ENCODE measurements at regions not wholly inside any gene's neighbourhood (a gene's known extent, or its start where the extent isn't known, plus 50 kb on each side); places are given as distances from the start of the nearest gene placed in this dataset.

DNA sequence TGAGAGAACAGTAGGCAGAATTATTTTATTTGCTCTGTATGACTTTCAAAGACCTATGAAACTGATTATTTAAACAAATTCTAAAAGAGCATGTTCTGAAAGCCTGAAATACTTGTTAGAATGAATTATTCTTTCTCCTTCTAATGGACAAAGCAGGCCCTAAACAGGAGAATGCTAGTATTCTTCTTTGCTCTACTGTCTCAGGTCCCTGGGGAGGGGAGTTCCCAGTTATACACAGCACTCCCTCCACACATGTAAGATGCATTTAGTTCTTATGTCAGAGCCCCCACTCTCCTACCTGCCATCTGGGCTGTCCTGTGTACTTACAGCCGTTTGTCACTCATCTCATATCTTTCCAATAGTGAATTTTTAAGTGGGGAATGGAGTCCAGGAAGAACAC is 633.5 kb upstream of the ANKRD30A start:
- no peak for DNase-seq (ENCODE audit: low spot score in 2 of 2)
- no peak overlapping the region for H3K4me3 ChIP-seq (ENCODE audit: low read depth, poor library complexity, severe bottlenecking)
- 81 to 89% methylated on average over 1 of the region's 1 CpG for WGBS, 2 donors
- intact Hi-C loops (cut with DNase I; ENCODE audit: low total_unique reads) = no loop called here
- TF ChIP-seq POLR2A (IDR thresholded peaks at IDR 0.05) = no peak
- TF ChIP-seq, protein P1, sequence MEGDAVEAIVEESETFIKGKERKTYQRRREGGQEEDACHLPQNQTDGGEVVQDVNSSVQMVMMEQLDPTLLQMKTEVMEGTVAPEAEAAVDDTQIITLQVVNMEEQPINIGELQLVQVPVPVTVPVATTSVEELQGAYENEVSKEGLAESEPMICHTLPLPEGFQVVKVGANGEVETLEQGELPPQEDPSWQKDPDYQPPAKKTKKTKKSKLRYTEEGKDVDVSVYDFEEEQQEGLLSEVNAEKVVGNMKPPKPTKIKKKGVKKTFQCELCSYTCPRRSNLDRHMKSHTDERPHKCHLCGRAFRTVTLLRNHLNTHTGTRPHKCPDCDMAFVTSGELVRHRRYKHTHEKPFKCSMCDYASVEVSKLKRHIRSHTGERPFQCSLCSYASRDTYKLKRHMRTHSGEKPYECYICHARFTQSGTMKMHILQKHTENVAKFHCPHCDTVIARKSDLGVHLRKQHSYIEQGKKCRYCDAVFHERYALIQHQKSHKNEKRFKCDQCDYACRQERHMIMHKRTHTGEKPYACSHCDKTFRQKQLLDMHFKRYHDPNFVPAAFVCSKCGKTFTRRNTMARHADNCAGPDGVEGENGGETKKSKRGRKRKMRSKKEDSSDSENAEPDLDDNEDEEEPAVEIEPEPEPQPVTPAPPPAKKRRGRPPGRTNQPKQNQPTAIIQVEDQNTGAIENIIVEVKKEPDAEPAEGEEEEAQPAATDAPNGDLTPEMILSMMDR (IDR thresholded peaks at IDR 0.05) = no peak

DNA sequence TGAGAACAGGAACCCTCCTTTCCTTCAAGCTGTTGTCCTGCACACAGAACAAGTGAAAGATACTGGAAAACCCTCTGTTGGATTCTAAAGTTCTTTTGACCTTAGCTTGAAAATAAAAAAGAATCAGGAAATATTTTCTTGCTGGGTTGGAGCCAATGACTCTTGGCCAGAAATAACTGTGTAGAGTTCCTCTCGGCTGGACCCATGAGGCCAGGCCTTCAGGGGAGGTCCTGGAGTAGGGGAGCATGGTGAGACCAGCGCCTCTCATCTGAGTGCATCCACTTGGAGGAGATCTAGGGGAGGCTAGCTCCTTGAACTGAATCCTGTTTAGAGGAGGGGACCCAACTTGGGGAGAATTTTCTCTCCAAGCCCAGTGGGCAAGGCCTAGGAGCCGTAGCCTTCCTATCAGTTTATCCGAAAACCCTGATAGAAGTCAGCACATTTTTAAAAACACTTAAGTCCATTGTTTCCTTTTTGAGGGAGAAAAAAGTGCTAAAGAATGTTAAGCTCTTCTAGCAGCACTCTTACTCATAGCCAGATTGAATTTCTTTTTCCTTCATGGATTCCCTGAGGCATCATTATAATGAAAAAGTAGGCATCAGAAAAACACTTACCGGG is 635.7 kb upstream of the ANKRD30A start:
- H3K4me3 ChIP-seq (ENCODE audit: low read depth, poor library complexity, severe bottlenecking) = no peak overlapping the region
- no peak for DNase-seq (ENCODE audit: low spot score in 2 of 2)
- intact Hi-C loops (cut with DNase I; ENCODE audit: low total_unique reads) = no loop called here
- no peak for TF ChIP-seq POLR2A (IDR thresholded peaks at IDR 0.05)
- TF ChIP-seq, protein P1 (IDR thresholded peaks at IDR 0.05) = no peak
- 61 to 66% methylated on average over 5 of the region's 5 CpGs for WGBS, 2 donors

DNA sequence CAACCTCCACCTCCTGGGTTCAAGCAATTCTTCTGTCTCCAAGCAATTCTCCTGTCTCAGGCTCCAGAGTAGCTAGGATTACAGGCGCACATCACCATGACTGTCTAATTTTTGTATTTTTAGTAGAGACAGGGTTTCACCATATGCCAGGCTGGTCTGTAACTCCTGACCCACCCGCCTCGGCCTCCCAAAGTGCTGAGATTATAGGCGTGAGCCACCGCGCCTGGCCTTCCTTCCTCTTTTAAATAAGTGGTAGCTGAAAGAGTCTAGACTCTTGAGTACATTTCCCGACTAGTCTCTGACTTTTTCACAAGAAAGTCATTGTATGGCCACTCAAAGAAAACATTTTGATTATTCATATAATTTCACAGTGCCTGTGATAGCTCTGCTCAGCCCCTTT is 636.2 kb upstream of the ANKRD30A start:
- DNase-seq (ENCODE audit: low spot score in 2 of 2) = no peak
- WGBS, 2 donors = 85 to 90% methylated on average over 7 of the region's 7 CpGs
- H3K4me3 ChIP-seq (ENCODE audit: low read depth, poor library complexity, severe bottlenecking) = no peak overlapping the region
- intact Hi-C loops (cut with DNase I; ENCODE audit: low total_unique reads) = no loop called here
- TF ChIP-seq, protein P1 (IDR thresholded peaks at IDR 0.05) = no peak
- TF ChIP-seq POLR2A (IDR thresholded peaks at IDR 0.05) = no peak

DNA sequence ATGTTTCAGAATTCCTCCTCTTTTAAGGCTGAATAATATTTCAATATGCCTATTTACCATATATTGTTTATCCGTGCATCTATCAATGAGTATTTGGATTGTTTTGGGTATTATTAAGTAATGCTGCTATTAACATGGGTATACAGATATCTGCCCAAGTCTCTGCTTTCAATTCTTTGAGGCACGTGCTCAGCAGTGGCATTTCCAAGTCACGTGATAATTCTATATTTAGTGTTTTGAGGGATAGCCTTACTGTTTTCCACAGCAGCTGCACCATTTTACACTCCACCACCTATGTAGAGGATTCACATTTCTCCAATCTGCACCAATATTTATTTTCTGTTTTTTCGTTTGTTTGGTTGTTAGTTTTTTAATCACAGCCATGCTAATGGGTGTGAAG is 636.8 kb upstream of the ANKRD30A start:
- no peak for DNase-seq (ENCODE audit: low spot score in 2 of 2)
- intact Hi-C loops (cut with DNase I; ENCODE audit: low total_unique reads) = no loop called here
- TF ChIP-seq, protein P1 (IDR thresholded peaks at IDR 0.05) = no peak
- TF ChIP-seq POLR2A (IDR thresholded peaks at IDR 0.05) = no peak
- 87 to 91% methylated on average over 4 of the region's 4 CpGs for WGBS, 2 donors
- no peak overlapping the region for H3K4me3 ChIP-seq (ENCODE audit: low read depth, poor library complexity, severe bottlenecking)

DNA sequence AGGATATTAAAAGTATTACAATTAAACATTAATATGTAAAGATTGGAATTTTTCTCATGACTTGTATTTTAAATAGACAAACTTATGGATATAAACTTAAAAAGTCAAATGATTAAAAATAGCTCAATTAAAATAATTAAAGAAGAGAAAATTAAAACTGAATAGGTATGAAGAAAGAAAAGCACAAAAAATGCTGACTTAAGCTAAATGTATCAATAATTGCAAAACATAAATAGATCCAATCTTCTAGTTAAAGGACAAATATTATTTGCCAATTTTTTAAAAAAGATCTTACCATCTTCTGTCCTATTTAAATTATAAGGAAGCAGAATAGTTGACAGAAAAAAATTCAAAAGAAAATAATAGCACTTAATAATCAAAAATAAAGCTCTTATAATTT is 646.3 kb upstream of the ANKRD30A start:
- no peak for DNase-seq (ENCODE audit: low spot score in 2 of 2)
- TF ChIP-seq, protein P1 (IDR thresholded peaks at IDR 0.05) = no peak
- no peak for TF ChIP-seq POLR2A (IDR thresholded peaks at IDR 0.05)
- H3K4me3 ChIP-seq (ENCODE audit: low read depth, poor library complexity, severe bottlenecking) = no peak overlapping the region
- intact Hi-C loops (cut with DNase I; ENCODE audit: low total_unique reads) = no loop called here

DNA sequence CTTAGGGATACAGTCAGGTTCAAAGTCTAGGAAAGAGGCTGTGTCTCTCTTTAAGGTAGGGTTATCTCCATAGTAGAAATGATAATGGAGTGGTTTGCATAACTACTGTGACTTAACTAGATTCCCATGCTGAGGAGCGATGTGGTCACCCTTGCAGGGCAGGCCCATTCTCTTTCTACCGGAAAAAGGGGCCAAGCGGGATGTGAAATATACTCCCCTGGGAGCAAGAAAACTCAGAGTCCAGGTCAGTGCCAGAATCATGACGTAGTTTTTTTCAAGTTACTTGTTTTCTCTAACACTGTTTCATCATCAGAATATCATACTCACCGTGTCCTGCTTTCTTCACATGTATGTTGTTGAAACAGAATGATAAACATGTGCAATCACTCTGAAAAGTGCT is 649.0 kb upstream of the ANKRD30A start:
- TF ChIP-seq POLR2A (IDR thresholded peaks at IDR 0.05) = no peak
- TF ChIP-seq, protein P1 (IDR thresholded peaks at IDR 0.05) = no peak
- 78 to 89% methylated on average over 5 of the region's 5 CpGs for WGBS, 2 donors

More for the DNA sequence above, 649.0 kb upstream of the ANKRD30A start:
- H3K4me3 ChIP-seq (ENCODE audit: low read depth, poor library complexity, severe bottlenecking) = no peak overlapping the region
- DNase-seq (ENCODE audit: low spot score in 2 of 2) = no peak
- intact Hi-C loops (cut with DNase I; ENCODE audit: low total_unique reads) = no loop called here

Measured in lower leg skin (tissue), 4 donors.